ENCODE measurements at regions not wholly inside any gene's neighbourhood (a gene's known extent, or its start where the extent isn't known, plus 50 kb on each side); places are given as distances from the start of the nearest gene placed in this dataset.

DNA sequence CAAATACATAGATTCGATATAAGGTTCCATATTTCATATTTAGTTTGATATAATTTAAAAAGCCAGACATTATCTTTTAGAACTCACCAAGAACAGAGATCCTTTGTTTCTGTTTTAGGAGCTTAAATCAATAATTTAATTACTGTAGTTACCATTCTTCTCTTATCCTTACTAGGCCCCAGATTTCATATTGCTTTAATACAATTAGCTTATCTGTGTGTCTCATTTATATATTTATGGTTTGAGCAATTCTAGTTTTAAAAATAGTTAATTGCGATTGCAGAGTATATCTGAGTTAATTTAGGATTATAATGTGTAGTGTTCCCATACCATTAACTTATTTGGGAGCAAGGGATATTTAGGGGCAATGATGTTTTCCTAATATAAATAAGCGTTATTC, 558.8 kb upstream of the ZNF804A start (continued):
- TF ChIP-seq, protein P1, sequence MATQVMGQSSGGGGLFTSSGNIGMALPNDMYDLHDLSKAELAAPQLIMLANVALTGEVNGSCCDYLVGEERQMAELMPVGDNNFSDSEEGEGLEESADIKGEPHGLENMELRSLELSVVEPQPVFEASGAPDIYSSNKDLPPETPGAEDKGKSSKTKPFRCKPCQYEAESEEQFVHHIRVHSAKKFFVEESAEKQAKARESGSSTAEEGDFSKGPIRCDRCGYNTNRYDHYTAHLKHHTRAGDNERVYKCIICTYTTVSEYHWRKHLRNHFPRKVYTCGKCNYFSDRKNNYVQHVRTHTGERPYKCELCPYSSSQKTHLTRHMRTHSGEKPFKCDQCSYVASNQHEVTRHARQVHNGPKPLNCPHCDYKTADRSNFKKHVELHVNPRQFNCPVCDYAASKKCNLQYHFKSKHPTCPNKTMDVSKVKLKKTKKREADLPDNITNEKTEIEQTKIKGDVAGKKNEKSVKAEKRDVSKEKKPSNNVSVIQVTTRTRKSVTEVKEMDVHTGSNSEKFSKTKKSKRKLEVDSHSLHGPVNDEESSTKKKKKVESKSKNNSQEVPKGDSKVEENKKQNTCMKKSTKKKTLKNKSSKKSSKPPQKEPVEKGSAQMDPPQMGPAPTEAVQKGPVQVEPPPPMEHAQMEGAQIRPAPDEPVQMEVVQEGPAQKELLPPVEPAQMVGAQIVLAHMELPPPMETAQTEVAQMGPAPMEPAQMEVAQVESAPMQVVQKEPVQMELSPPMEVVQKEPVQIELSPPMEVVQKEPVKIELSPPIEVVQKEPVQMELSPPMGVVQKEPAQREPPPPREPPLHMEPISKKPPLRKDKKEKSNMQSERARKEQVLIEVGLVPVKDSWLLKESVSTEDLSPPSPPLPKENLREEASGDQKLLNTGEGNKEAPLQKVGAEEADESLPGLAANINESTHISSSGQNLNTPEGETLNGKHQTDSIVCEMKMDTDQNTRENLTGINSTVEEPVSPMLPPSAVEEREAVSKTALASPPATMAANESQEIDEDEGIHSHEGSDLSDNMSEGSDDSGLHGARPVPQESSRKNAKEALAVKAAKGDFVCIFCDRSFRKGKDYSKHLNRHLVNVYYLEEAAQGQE (IDR thresholded peaks at IDR 0.05; ENCODE audit: low read depth): no peak
- TF ChIP-seq, protein P2, sequence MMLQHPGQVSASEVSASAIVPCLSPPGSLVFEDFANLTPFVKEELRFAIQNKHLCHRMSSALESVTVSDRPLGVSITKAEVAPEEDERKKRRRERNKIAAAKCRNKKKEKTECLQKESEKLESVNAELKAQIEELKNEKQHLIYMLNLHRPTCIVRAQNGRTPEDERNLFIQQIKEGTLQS (IDR thresholded peaks at IDR 0.05): no peak
- TF ChIP-seq, protein P3, sequence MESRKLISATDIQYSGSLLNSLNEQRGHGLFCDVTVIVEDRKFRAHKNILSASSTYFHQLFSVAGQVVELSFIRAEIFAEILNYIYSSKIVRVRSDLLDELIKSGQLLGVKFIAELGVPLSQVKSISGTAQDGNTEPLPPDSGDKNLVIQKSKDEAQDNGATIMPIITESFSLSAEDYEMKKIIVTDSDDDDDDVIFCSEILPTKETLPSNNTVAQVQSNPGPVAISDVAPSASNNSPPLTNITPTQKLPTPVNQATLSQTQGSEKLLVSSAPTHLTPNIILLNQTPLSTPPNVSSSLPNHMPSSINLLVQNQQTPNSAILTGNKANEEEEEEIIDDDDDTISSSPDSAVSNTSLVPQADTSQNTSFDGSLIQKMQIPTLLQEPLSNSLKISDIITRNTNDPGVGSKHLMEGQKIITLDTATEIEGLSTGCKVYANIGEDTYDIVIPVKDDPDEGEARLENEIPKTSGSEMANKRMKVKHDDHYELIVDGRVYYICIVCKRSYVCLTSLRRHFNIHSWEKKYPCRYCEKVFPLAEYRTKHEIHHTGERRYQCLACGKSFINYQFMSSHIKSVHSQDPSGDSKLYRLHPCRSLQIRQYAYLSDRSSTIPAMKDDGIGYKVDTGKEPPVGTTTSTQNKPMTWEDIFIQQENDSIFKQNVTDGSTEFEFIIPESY (IDR thresholded peaks at IDR 0.05; ENCODE audit: extremely low read depth, insufficient replicate concordance, low read length): no peak
- no peak for TF ChIP-seq SP1 (IDR thresholded peaks at IDR 0.05; ENCODE audit: low read depth)

DNA sequence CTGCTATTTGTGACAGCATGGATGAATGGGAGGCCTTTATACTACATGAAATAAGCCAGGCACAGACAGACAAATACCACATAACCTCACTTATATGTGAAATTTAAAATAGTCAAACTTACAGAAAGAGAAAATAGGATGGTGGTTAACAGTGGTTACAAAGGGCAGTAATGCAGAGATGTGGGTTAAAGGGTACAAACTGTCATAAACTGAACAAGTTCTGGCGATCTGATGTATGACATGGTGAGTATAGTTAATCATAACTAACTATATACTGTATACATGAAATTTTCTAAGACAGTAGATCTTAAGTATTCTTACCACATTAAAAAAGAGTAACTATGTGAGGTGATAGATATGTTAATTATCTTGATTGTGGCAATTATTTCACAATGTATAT, 558.1 kb upstream of the ZNF804A start:
- Histone ChIP-seq H3K27ac (ENCODE audit: low read depth, low read length) (no peak overlapping the region), H3K4me2 (ENCODE audit: low read length) (no peak overlapping the region), H4K20me1 (ENCODE audit: insufficient read depth) (no peaks in the 10 kb centered on the region), H3K4me1 (ENCODE audit: control insufficient read depth in 1 of 2, insufficient read depth in 2 of 2, low read length in 2 of 2) (no peaks in the 10 kb centered on the region), H3K4me3 (replicated peaks in 1 of 2; ENCODE audit: low read depth in 1 of 2, low read length in 2 of 2) (no peak overlapping the region), H3K79me2 (ENCODE audit: insufficient read depth, low read length) (no peaks in the 10 kb centered on the region), H3K27me3 (ENCODE audit: insufficient read depth, low read length) (no peaks in the 10 kb centered on the region), H2AFZ (ENCODE audit: low read depth, low read length, poor library complexity, severe bottlenecking) (no peak overlapping the region), H3K9me3 (ENCODE audit: control insufficient read depth in 1 of 2, insufficient read depth in 1 of 2, low read depth in 1 of 2, low read length in 2 of 2) (no peaks in the 10 kb centered on the region), H3K9ac (ENCODE audit: low read length) (no peak overlapping the region), H3K36me3 (ENCODE audit: control insufficient read depth in 1 of 2, insufficient read depth in 2 of 2, low read length in 2 of 2) (no peaks in the 10 kb centered on the region), H3K9me2 (ENCODE audit: insufficient read depth) (no peaks in the 10 kb centered on the region)
- ATAC-seq (no peak), DNase-seq (ENCODE audit: low read depth, low spot score) (no peak)
- ChIA-PET CTCF (no interaction called here), RAD21 (ENCODE audit: low non-redundant PET in 1 of 2, low total read pairs in 2 of 2, uncharacterized antibody in 2 of 2, unreplicated experiment in 2 of 2) (no interaction called here), POLR2A (no interaction called here)
- BruUV-seq (replicated peaks): no TSS peak
- TF ChIP-seq, protein P1 (IDR thresholded peaks at IDR 0.05; ENCODE audit: low read depth): no peak
- TF ChIP-seq, protein P4, sequence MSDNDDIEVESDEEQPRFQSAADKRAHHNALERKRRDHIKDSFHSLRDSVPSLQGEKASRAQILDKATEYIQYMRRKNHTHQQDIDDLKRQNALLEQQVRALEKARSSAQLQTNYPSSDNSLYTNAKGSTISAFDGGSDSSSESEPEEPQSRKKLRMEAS (IDR thresholded peaks at IDR 0.05): no peak
- TF ChIP-seq SIN3A (IDR thresholded peaks at IDR 0.05; ENCODE audit: low read depth) (no peak), TCF7L2 (IDR thresholded peaks at IDR 0.05; ENCODE audit: borderline replicate concordance, extremely low read depth, insufficient read depth, insufficient read length) (no peak), EZH2 (IDR thresholded peaks at IDR 0.05) (no peak), POLR2A (IDR thresholded peaks at IDR 0.05; ENCODE audit: borderline replicate concordance, extremely low read depth, insufficient read depth, insufficient read length) (no peak), ELF1 (IDR thresholded peaks at IDR 0.05; ENCODE audit: borderline replicate concordance, low read depth) (no peak), CBX3 (IDR thresholded peaks at IDR 0.05; ENCODE audit: low read depth) (no peak), RAD21 (IDR thresholded peaks at IDR 0.05; ENCODE audit: low read depth) (no peak), ZNF274 (IDR thresholded peaks at IDR 0.05; ENCODE audit: low read depth, low read length) (no peak), FOSL1 (IDR thresholded peaks at IDR 0.05; ENCODE audit: low read depth) (no peak), ZFX (IDR thresholded peaks at IDR 0.05) (no peak)
- TF ChIP-seq, protein P2 (IDR thresholded peaks at IDR 0.05): no peak
- intact Hi-C loops (cut with micrococcal nuclease): no loop called here
